ENCODE measurements at regions not wholly inside any gene's neighbourhood (a gene's known extent, or its start where the extent isn't known, plus 50 kb on each side); places are given as distances from the start of the nearest gene placed in this dataset.

DNA sequence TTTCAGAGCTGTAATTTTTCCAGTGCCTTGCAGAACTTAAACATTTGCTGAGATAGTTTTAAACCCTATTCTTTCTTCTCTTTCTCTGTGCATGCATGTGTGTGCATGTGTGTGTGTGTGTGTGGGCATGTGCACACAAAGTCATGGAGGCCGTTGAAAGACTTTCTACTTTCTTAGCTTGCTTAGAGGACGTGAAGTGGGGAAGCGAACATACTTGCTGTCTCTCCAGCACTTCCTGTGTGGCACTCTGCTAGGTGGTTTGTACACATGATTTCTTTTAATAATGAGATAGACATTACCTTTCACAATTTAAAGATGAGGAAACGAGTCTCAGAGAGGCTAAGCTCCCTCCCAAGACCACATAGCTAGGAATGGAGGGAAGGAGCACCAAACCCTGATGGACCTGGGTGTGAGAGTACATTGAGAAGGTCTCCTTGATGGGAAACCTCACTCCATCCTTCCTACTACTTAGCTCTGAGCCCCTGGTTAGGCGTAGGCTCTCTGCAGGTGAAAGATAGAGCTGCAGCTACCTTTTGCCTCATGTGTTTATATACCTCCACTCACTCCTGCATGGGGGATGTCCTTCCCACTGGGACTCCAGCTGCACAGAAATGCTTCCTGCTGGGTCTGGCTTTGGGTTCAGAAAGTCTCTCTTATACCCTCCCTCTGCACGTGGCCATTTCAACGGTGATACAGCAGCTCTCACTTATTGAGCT, 101.9 kb upstream of the USP24 start:
- no peak overlapping the region for H3K4me3 ChIP-seq (ENCODE audit: low read depth, low read length)
- TF ChIP-seq, protein P1, sequence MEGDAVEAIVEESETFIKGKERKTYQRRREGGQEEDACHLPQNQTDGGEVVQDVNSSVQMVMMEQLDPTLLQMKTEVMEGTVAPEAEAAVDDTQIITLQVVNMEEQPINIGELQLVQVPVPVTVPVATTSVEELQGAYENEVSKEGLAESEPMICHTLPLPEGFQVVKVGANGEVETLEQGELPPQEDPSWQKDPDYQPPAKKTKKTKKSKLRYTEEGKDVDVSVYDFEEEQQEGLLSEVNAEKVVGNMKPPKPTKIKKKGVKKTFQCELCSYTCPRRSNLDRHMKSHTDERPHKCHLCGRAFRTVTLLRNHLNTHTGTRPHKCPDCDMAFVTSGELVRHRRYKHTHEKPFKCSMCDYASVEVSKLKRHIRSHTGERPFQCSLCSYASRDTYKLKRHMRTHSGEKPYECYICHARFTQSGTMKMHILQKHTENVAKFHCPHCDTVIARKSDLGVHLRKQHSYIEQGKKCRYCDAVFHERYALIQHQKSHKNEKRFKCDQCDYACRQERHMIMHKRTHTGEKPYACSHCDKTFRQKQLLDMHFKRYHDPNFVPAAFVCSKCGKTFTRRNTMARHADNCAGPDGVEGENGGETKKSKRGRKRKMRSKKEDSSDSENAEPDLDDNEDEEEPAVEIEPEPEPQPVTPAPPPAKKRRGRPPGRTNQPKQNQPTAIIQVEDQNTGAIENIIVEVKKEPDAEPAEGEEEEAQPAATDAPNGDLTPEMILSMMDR (IDR thresholded peaks at IDR 0.05; ENCODE audit: insufficient read depth, low read depth, low read length, missing control alignments) = no peak
- no peak for DNase-seq (ENCODE audit: low read depth)

DNA sequence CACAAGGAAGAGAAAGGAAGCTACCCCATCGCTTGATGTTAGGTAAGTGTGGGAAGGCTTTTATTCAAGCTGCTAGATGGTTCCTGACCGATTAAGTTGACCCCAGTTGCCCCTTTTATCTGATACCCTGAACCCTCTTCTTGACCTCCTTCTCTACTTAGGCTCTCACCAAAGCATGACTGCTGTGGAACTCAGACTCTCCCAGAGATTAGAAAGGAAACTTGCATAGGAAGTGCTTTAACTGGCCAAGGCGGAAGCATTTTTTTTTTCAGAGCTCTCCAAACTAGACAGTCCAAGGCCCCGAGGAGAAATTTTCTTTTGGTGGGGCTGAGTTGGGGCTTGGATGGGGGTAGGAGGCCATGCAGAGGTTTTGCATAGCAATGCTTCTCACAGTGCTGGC, 101.3 kb upstream of the USP24 start:
- TF ChIP-seq, protein P1 (IDR thresholded peaks at IDR 0.05; ENCODE audit: insufficient read depth, low read depth, low read length, missing control alignments) = no peak
- DNase-seq (ENCODE audit: low read depth) = no peak
- no peak overlapping the region for H3K4me3 ChIP-seq (ENCODE audit: low read depth, low read length)

DNA sequence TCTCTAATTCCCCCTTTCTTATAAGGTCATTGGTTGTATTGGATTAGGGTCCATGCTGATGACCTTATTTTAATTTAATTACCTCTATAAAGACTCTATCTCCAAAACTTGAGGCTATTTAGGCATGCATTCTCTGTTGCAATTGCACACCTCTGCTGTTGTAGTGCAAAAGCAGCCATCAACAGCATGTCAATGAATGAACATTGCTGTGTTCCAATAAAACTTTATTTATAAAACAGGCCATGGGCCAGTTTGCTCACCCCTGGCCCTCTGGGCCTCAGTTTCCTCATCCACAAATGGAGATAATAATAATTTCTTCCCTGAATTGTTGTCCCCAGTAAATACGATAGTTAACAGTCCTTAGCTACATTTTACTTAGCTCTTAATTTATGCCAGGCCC, 100.4 kb upstream of the USP24 start:
- no peak overlapping the region for H3K4me3 ChIP-seq (ENCODE audit: low read depth, low read length)
- DNase-seq (ENCODE audit: low read depth) = no peak
- TF ChIP-seq, protein P1 (IDR thresholded peaks at IDR 0.05; ENCODE audit: insufficient read depth, low read depth, low read length, missing control alignments) = no peak

DNA sequence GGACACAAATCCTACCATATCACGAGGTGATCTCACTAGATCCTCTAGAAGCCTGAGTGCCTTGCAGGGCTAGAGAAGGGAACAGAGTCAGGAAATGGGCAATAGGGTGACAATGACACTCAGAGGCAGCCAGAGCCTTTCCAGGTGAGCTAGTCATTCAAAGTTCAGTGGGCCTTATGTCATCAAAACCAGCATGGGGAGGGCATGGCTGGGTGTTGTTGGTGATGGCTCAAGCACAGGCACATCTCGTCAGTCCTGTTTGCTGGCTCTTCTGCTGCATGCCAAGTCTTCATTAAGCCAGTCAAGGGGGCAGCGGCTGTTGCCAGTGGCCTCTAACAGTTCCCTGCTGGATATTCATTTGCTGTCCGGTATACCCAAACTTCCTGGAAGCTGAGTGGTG, 99.6 kb upstream of the USP24 start:
- no peak for DNase-seq (ENCODE audit: low read depth)
- TF ChIP-seq, protein P1 (IDR thresholded peaks at IDR 0.05; ENCODE audit: insufficient read depth, low read depth, low read length, missing control alignments) = no peak
- H3K4me3 ChIP-seq (ENCODE audit: low read depth, low read length) = no peak overlapping the region

DNA sequence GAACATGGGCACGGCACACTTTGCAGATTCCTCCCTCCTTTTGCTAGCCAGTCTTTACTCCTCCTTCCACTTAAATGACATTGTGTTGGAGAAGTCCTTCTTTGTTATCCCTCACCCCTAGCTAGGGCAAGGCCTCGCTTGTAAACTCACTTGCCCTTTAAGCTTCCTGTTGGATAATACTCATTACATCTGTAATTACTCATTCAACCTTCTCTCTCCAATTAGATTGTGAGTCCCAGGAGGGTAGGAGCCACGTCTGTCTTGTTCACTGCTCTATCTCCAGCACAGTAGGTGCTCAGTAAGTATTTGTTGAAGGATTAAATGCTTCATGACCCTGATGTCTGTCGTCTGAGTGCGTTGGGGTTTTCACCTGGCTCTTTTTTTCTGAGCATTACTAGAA, 98.7 kb upstream of the USP24 start:
- H3K4me3 ChIP-seq (ENCODE audit: low read depth, low read length) = no peak overlapping the region
- TF ChIP-seq, protein P1 (IDR thresholded peaks at IDR 0.05; ENCODE audit: insufficient read depth, low read depth, low read length, missing control alignments) = no peak
- DNase-seq (ENCODE audit: low read depth) = no peak

DNA sequence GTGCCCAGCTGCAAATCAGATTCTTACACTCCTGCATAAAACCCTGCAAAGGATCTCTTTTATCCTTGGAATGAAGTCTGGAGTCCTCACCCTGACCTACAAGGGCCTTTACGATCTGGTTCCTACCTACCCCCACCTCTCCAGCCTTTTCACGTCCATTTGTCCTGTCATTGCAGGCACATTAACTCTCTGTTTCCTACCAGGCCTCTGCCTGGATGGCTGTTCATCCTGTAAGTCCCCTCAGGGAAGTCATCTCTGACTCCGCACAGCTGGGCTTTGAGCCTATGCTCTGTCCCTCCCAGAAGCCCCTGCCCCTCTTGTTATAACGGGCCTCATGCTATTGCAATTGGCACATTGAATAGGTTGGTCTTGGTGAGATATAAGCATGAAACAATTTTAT, 96.8 kb upstream of the USP24 start:
- no peak overlapping the region for H3K4me3 ChIP-seq (ENCODE audit: low read depth, low read length)
- no peak for DNase-seq (ENCODE audit: low read depth)
- TF ChIP-seq, protein P1 (IDR thresholded peaks at IDR 0.05; ENCODE audit: insufficient read depth, low read depth, low read length, missing control alignments) = no peak

DNA sequence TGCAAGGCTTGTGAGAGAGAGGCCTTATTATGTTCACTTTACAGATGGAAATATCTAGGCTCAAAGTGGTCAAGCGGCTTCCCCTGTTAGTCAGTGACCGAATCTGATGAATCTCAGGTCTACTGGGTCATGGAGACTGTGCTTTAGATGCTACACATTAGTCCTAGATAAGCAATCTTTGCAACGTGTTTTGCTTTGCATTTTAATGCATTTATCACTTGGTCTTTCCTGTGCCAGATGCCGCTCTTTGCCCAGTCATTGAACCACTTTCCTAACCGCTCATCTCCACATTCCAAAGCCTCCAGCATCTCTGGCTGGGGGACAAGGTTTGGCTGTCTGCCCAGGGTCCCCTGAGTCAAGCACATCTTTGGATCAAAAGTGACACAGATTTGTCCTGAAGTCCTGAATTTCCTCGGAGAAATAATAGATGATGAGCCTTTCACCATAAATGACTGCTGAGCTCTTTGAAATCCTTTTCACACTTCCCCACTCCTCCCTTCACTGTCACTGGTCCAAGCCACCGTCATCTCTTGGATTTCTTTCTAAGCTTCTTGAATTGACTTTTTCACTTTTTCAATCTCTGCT, 96.0 kb upstream of the USP24 start:
- no peak for DNase-seq (ENCODE audit: low read depth)
- no peak overlapping the region for H3K4me3 ChIP-seq (ENCODE audit: low read depth, low read length)
- TF ChIP-seq, protein P1 (IDR thresholded peaks at IDR 0.05; ENCODE audit: insufficient read depth, low read depth, low read length, missing control alignments) = no peak
